GM12891 (cell line): ENCODE measurements at regions not wholly inside any gene's neighbourhood (a gene's known extent, or its start where the extent isn't known, plus 50 kb on each side); places are given as distances from the start of the nearest gene placed in this dataset.
A peak's percentile ranks its signal among the peaks of the same experiment; 100 is the strongest.

ENCODE experiments used
- DNase-seq: peaks from one replicate; pipeline ENCODE4 v3.0.0; 2011; ENCODE audit warnings: low spot score; ENCODE audit not compliant: insufficient read length
- FAIRE-seq: peaks from 2 replicates; lab custom pipeline; 2011; peaks lifted over from hg19 to GRCh38; lab: Jason Lieb, UNC
- PAX5 ChIP-seq: IDR thresholded peaks from 2 replicates; pipeline ENCODE4 v1.6.1; 2011; ENCODE audit warnings: low read length, moderate library complexity, mild to moderate bottlenecking; ENCODE audit not compliant: insufficient read depth, severe bottlenecking
- POLR2A ChIP-seq: IDR thresholded peaks from 2 replicates; pipeline ENCODE4 v1.6.1; 2011; ENCODE audit warnings: low read depth, low read length, control low read depth
- POLR2AphosphoS5 ChIP-seq: IDR thresholded peaks from 2 replicates; pipeline ENCODE4 v1.6.1; 2011; ENCODE audit warnings: low read depth, low read length, control low read depth
- POU2F2 ChIP-seq: IDR thresholded peaks from 2 replicates; pipeline ENCODE4 v1.6.1; 2011; ENCODE audit warnings: low read depth, mild to moderate bottlenecking, control low read depth, low read length, moderate library complexity
- SPI1 ChIP-seq: IDR thresholded peaks from 2 replicates; pipeline ENCODE4 v1.6.1; 2011; ENCODE audit warnings: low read depth, low read length, control low read depth
- TAF1 ChIP-seq: IDR thresholded peaks from 2 replicates; pipeline ENCODE4 v1.6.1; 2011; ENCODE audit warnings: low read depth, low read length, control low read depth

GRCh38 chr4:35315419-35315818 is 928.9 kb downstream of the ARAP2 start:
- TF ChIP-seq SPI1, result peak; percentile 55; the same call in 1 of the 2 replicates
- no peak for TF ChIP-seq POLR2A
- no peak for FAIRE-seq
- no peak for DNase-seq

- no peak for DNase-seq
- TF ChIP-seq POU2F2 (no peak), TAF1 (no peak), PAX5 (no peak), POLR2A (no peak), SPI1 (peak; percentile 67), POLR2AphosphoS5 (no peak)
- FAIRE-seq, result no peak
Observed at GRCh38 chr4:35325908-35326453, 918.3 kb downstream of the ARAP2 start.

GRCh38 chr4:35342833-35343232 is 901.5 kb downstream of the ARAP2 start:
- no peak for DNase-seq
- FAIRE-seq, result no peak
- TF ChIP-seq PAX5, result no peak
- TF ChIP-seq POLR2A, result no peak
- TF ChIP-seq POLR2AphosphoS5, result no peak
- TF ChIP-seq TAF1, result no peak
- TF ChIP-seq POU2F2, result no peak
- no peak for TF ChIP-seq SPI1

GRCh38 chr4:35347276-35347675 is 897.0 kb downstream of the ARAP2 start:
- no peak for DNase-seq

GRCh38 chr4:35358001-35358584 is 886.2 kb downstream of the ARAP2 start:
- TF ChIP-seq PAX5 (no peak), POU2F2 (no peak), TAF1 (no peak), POLR2AphosphoS5 (no peak), SPI1 (no peak), POLR2A (no peak)
- no peak for DNase-seq
- FAIRE-seq, result no peak

More at GRCh38 chr4:35347276-35347675, 897.0 kb downstream of the ARAP2 start:
- TF ChIP-seq POLR2A (no peak), PAX5 (no peak), SPI1 (no peak), TAF1 (no peak), POU2F2 (no peak), POLR2AphosphoS5 (no peak)
- FAIRE-seq, result no peak

GRCh38 chr4:35364321-35364870 is 879.9 kb downstream of the ARAP2 start:
- TF ChIP-seq TAF1 (no peak), PAX5 (no peak), POLR2A (no peak), POLR2AphosphoS5 (no peak), POU2F2 (no peak), SPI1 (no peak)
- no peak for FAIRE-seq

GRCh38 chr4:35365186-35365585 is 879.1 kb downstream of the ARAP2 start:
- TF ChIP-seq POLR2AphosphoS5 (no peak), POU2F2 (no peak), PAX5 (no peak), TAF1 (no peak), POLR2A (no peak), SPI1 (no peak)
- FAIRE-seq, result no peak
- DNase-seq, result no peak

More at GRCh38 chr4:35364321-35364870, 879.9 kb downstream of the ARAP2 start:
- DNase-seq, result no peak

- TF ChIP-seq SPI1 (no peak), TAF1 (no peak), PAX5 (no peak), POU2F2 (no peak), POLR2AphosphoS5 (no peak), POLR2A (no peak)
- DNase-seq, result no peak
- FAIRE-seq, result no peak
Observed at GRCh38 chr4:35399912-35400311, 844.4 kb downstream of the ARAP2 start.

GRCh38 chr4:35423104-35423503 is 821.2 kb downstream of the ARAP2 start:
- no peak for TF ChIP-seq SPI1
- TF ChIP-seq POLR2AphosphoS5, result no peak
- no peak for TF ChIP-seq TAF1
- no peak for TF ChIP-seq POLR2A
- TF ChIP-seq PAX5, result no peak
- TF ChIP-seq POU2F2, result no peak
- DNase-seq (no peak), FAIRE-seq (no peak)

GRCh38 chr4:35447474-35447873 is 796.8 kb downstream of the ARAP2 start:
- FAIRE-seq (no peak), DNase-seq (no peak)
- TF ChIP-seq SPI1 (no peak), POU2F2 (no peak), POLR2A (no peak), POLR2AphosphoS5 (no peak), TAF1 (no peak), PAX5 (no peak)
